Coronary artery (tissue), 2 donors: ENCODE measurements at regions not wholly inside any gene's neighbourhood (a gene's known extent, or its start where the extent isn't known, plus 50 kb on each side); places are given as distances from the start of the nearest gene placed in this dataset.

Experiments used
- DNase-seq: peaks from one replicate; pipeline ENCODE4 v3.0.0-alpha.2; 2017; ENCODE audit warnings: low spot score
- H3K27ac ChIP-seq, 2 donors: fragments of 200-600 bp; sonication (generic); one replicate each; pipeline ENCODE4 v1.5.1; 2016 to 2019
- H3K4me3 ChIP-seq: fragments of 200-600 bp; sonication (generic); 2 replicates; pipeline ENCODE4 v1.5.1; 2016; ENCODE audit warnings: mild to moderate bottlenecking, moderate library complexity
- TF ChIP-seq, protein P1 (sequence below): fragments of 200-600 bp; sonication (generic); IDR thresholded peaks from one replicate; pipeline ENCODE4 v1.5.1; 2019; ENCODE audit warnings: antibody characterized with exemption

DNA sequence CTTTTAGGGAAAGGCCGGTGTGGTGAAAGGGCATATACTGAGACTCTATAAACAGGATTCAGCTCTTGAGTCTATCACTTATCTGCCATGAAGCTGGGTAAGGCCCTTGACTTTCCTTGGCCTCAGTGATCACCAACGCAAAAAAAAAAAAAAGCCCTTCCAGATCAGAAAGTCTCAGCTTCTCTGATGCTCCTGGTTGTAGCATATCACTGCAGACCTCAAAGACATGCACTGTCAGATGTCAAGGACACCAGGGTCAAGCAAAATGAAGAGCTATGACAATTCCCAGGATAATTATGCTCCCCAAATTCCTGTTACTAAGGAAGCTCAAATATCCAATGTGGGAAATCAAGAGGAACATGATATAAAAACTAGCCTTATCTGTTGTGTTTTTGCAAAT is 68.3 kb upstream of the IFNE start:
- Histone ChIP-seq H3K4me3 (no peak overlapping the region), H3K27ac (no peak overlapping the region)
- no peak for DNase-seq
- TF ChIP-seq, protein P1, sequence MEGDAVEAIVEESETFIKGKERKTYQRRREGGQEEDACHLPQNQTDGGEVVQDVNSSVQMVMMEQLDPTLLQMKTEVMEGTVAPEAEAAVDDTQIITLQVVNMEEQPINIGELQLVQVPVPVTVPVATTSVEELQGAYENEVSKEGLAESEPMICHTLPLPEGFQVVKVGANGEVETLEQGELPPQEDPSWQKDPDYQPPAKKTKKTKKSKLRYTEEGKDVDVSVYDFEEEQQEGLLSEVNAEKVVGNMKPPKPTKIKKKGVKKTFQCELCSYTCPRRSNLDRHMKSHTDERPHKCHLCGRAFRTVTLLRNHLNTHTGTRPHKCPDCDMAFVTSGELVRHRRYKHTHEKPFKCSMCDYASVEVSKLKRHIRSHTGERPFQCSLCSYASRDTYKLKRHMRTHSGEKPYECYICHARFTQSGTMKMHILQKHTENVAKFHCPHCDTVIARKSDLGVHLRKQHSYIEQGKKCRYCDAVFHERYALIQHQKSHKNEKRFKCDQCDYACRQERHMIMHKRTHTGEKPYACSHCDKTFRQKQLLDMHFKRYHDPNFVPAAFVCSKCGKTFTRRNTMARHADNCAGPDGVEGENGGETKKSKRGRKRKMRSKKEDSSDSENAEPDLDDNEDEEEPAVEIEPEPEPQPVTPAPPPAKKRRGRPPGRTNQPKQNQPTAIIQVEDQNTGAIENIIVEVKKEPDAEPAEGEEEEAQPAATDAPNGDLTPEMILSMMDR = no peak

DNA sequence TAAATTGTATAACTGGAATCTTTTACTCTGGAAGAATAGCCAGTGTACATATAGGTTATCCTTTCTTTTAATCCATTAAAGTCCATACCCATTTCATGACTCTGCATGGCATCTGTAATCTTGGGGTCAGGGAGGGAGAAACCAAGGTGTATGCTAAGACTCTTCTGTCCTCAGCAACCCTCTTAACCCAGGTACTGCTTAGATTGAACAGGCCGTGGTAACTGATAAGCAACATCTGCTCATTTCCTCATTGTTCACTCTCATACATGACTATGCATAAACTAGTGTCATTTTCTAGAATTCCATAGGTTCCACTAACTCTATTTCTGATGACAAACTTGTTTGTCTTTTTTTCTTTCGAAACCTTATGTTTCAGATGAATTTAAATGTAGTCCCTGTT is 69.3 kb upstream of the IFNE start:
- DNase-seq = no peak
- H3K4me3 ChIP-seq = no peak overlapping the region
- no peak overlapping the region for H3K27ac ChIP-seq
- TF ChIP-seq, protein P1 = no peak

DNA sequence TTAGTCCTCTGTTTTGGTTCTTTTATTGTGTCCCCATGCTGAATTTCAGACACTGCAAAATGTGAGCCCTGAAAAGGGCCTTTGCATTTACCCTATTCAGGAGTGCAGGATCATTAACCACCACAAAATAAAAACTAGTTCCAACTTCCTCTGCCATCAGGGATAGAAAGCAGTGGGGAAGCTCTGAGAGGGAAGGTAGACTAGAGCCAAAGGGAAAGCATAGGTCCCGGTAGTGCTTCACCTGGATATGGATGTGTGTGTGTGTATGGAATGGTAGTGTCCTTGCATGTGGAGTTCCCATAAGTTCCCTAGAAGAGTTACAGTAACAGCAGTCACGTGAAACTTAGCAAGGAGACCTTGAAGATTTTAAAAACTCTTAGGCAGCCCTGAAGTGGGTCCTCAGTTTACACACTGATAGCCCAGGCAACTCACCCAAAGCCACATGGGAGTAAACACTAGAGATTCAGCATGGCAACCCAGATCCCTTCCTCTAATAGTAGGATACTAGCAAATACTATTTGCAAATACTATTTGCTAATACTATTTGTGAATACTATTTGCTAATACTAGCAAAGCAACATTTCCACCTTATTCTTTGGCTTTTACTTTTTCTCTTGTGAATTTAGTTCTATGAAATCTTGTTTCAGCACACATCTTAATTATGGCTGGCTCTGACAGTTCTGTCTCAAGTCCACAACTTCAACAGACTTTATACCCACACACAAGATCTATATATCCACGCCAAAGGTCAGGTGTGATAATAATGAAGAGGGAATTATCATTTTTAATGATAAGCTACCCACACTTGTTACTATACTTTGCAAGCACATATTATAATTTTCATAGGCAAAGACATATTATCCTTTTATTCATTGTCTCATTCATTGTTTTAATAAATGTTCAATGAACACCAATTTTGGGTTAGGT is 70.4 kb upstream of the IFNE start:
- Histone ChIP-seq H3K27ac (no peak overlapping the region), H3K4me3 (no peak overlapping the region)
- TF ChIP-seq, protein P1 = no peak
- no peak for DNase-seq

DNA sequence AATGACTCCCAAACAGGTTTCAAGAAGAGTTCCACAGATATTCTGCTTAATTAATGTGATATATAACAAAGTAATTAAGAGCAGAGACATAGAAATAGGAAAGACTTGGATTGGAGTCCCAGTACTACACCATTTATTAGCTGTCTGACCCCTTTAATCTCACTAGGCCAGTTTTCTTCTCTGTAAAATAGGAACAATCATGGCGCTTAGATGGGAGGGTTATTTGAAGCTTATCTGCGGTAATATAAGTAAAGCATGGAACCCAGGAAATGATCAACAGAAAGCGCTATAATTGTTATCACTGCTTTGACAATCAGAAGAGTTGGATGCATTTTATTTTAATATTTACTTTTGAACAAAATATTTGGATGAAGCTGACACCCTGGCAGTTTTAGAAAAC is 71.3 kb upstream of the IFNE start:
- H3K4me3 ChIP-seq = no peak overlapping the region
- H3K27ac ChIP-seq = no peak overlapping the region
- TF ChIP-seq, protein P1 = no peak
- DNase-seq = no peak

DNA sequence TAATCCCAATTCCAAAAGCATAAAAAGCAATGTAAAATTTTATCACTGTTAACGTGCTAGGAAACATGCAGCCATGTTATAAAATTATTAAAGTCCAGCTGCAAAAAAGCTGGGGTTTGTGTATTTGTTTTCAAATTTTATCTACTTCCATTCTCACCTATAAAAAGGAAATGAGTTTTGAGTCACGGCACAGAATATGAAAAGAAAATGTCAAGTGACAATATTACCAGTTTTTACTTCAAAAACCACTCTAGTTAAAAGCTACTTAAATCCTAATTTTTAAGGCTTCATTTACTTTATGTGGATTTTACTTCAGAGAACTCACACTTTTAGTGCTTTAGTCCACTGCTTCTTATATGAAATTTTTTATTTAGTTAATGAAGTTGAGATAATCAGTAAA is 72.7 kb upstream of the IFNE start:
- TF ChIP-seq, protein P1 = no peak
- DNase-seq = no peak
- no peak overlapping the region for H3K27ac ChIP-seq
- no peak overlapping the region for H3K4me3 ChIP-seq

DNA sequence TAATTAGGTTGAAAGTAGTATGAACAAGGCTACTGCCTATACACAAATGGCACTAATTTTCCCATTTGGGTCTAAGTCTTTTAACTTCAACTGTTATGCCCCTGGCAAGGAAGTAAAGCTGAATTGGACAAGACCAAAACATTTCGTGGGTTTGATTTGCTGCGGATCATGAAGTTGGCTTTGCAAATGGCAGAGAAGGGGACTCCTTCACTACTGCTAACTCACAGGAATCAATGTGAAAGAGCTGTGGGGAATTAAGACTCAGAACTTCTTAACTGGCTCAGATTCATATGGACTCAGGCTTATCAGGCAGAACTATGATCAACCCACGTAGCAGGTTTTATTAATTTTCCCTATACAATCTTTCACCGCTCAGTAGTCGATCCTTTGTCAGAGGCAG is 73.8 kb upstream of the IFNE start:
- Histone ChIP-seq H3K27ac (no peak overlapping the region), H3K4me3 (no peak overlapping the region)
- TF ChIP-seq, protein P1 = no peak
- no peak for DNase-seq
